Stimulated activated naive CD4-positive, alpha-beta T cell (primary cell): ENCODE measurements at regions not wholly inside any gene's neighbourhood (a gene's known extent, or its start where the extent isn't known, plus 50 kb on each side); places are given as distances from the start of the nearest gene placed in this dataset.
"Not testable (repeated sequence)": the region's sequence is repeated elsewhere in the genome, so short reads cannot be mapped to it uniquely, and the experiment has no call there.

Source experiments
- DNase-seq, 6 experiments: peaks; one replicate each; lab custom pipeline; 2025; lab: John Stamatoyannopoulos, UW

- no peak for DNase-seq
Measured at GRCh38 chr9:745761-746380, 95.6 kb upstream of the DMRT1 start.

GRCh38 chr9:746661-747434 is 94.6 kb upstream of the DMRT1 start:
- no peak for DNase-seq

GRCh38 chr9:747567-747966 is 93.9 kb upstream of the DMRT1 start:
- DNase-seq: no peak

- no peak for DNase-seq
Measured at GRCh38 chr9:748861-749497, 92.5 kb upstream of the DMRT1 start.

- peak in 2 of 6 experiments; percentile 1 to 13 for DNase-seq
Measured at GRCh38 chr9:749716-750115, 91.8 kb upstream of the DMRT1 start.

GRCh38 chr9:750249-750967 is 91.1 kb upstream of the DMRT1 start:
- DNase-seq: no peak

- DNase-seq: no peak
Measured at GRCh38 chr9:751137-752051, 90.1 kb upstream of the DMRT1 start.

- DNase-seq: no peak
Measured at GRCh38 chr9:752201-752600, 89.3 kb upstream of the DMRT1 start.

- no peak for DNase-seq
Measured at GRCh38 chr9:752681-753200, 88.8 kb upstream of the DMRT1 start.

- not testable (repeated sequence) for DNase-seq
Measured at GRCh38 chr9:753734-754133, 87.8 kb upstream of the DMRT1 start.

GRCh38 chr9:754150-754931 is 87.2 kb upstream of the DMRT1 start:
- DNase-seq: no peak

- no peak for DNase-seq
Measured at GRCh38 chr9:755454-756381, 85.8 kb upstream of the DMRT1 start.

GRCh38 chr9:757246-757881 is 84.1 kb upstream of the DMRT1 start:
- DNase-seq: no peak

- no peak for DNase-seq
Measured at GRCh38 chr9:758146-758545, 83.4 kb upstream of the DMRT1 start.

- no peak for DNase-seq
Measured at GRCh38 chr9:759541-759940, 82.0 kb upstream of the DMRT1 start.

GRCh38 chr9:759983-760736 is 81.3 kb upstream of the DMRT1 start:
- DNase-seq: no peak

- DNase-seq: no peak
Measured at GRCh38 chr9:761176-761792, 80.2 kb upstream of the DMRT1 start.
